GM12865 (cell line): ENCODE measurements at regions not wholly inside any gene's neighbourhood (a gene's known extent, or its start where the extent isn't known, plus 50 kb on each side); places are given as distances from the start of the nearest gene placed in this dataset.

Experiments
- DNase-seq: peaks from one replicate; pipeline ENCODE4 v3.0.0; 2010; ENCODE audit warnings: low read depth
- H3K4me3 ChIP-seq: 2 replicates; pipeline ENCODE4 v1.5.1; 2011; ENCODE audit warnings: mild to moderate bottlenecking, low read depth, low read length, control low read depth
- CTCF ChIP-seq: IDR thresholded peaks from 2 replicates; pipeline ENCODE4 v1.5.1; 2011; ENCODE audit warnings: low read length, control low read depth, low read depth, inconsistent platforms; ENCODE audit not compliant: insufficient read depth; ENCODE audit errors: missing control alignments

- DNase-seq, result peak; percentile 6
- no peak overlapping the region for H3K4me3 ChIP-seq
- no peak for TF ChIP-seq CTCF
Measured at GRCh38 chr13:104810242-104810641, 1725.2 kb downstream of the EFNB2 start.

GRCh38 chr13:104809483-104809882, 1726.0 kb downstream of the EFNB2 start:
- no peak for TF ChIP-seq CTCF
- H3K4me3 ChIP-seq, result no peak overlapping the region
- no peak for DNase-seq

DNA sequence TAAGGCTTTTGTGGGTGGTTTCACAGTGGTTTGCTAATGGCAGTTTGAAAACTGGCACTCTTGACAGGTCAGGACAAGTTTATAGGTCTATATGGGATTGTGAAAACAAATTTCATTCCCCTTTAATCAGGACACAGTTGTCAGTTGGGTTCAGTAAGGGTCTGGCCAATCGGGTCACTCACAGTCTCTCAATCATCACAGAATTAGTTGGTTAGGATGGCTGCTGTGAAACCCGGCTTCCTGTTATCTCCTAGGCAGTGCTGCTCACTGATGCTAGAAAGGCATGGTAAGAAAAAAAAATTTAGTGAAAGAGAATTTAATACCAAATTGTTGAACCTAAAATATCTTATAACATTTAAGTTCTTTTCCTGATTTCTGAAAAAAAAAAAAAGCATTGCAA, 1730.1 kb downstream of the EFNB2 start:
- no peak for TF ChIP-seq CTCF
- no peak overlapping the region for H3K4me3 ChIP-seq
- DNase-seq, result no peak

GRCh38 chr13:104799152-104799551, 1732.9 kb upstream of the SLC10A2 start:
- no peak for TF ChIP-seq CTCF
- no peak for DNase-seq

DNA sequence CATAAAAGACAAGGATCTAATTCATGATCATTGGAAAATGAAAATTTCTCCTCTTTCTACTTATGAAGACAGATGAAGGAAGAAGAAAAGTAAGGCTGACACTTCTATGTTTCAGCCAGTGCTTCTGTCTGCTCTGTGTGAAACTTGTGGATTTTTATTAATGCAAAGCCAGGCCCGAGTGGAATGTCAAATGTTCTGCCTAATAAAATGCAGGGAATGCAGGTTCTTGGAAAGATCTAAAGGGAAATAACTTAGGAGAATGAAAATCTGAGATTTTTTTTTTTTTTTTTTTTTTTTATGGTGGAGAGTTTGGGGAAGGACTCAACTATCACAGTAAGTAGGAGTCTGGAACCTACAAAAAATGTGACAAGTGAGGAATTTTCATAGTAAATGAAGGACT, 1732.3 kb upstream of the SLC10A2 start:
- TF ChIP-seq CTCF, result no peak
- no peak overlapping the region for H3K4me3 ChIP-seq
- no peak for DNase-seq

More at GRCh38 chr13:104799152-104799551, 1732.9 kb upstream of the SLC10A2 start:
- no peak overlapping the region for H3K4me3 ChIP-seq

DNA sequence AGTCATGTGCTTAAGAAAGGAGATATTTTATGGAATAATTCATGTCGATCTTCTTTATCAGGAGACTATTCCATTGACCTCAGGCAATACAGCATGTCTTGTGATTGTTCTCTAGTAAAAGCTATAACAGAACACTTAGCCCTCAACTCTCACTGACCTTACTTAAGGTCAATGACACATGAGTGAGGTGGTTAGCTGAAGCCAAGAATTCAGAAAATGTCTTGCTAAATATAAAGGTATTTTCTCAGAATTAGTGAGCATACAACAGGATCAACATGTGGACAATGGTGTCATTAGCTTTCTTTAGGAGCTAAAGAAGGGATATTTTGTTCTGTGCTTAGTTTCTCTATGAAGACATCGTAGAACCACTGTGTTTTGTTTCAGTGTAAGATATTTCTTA, 1730.4 kb upstream of the SLC10A2 start:
- TF ChIP-seq CTCF, result no peak
- H3K4me3 ChIP-seq, result no peak overlapping the region
- DNase-seq, result no peak

DNA sequence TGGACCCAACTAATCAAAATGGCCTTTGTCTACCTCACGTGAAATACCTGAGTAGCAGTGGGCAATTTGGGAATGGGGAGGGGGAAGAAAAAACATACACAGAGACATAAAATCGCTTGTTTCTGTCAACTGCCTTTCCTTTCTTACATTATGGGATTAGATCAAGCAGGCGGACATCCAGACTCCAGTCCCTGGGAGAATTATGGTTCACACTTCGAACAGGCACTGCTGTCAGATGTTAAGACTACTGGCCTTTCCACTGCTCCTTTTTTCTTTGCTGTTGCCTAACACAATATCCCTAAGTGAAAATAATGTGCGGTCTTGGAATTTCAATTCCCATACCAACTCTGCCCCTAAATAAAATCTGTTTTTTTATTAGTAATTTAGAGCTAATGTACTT, 1719.7 kb upstream of the SLC10A2 start:
- TF ChIP-seq CTCF, result no peak
- DNase-seq, result no peak

More for the DNA sequence above, 1719.7 kb upstream of the SLC10A2 start:
- no peak overlapping the region for H3K4me3 ChIP-seq
